ENCODE measurements at regions not wholly inside any gene's neighbourhood (a gene's known extent, or its start where the extent isn't known, plus 50 kb on each side); places are given as distances from the start of the nearest gene placed in this dataset.

GRCh38 chr11:110870816-110871522 is 158.7 kb upstream of the ARHGAP20 start:
- H3K4me3 ChIP-seq (ENCODE audit: low read depth, low read length), result no peak overlapping the region
- TF ChIP-seq CTCF (IDR thresholded peaks at IDR 0.05; ENCODE audit: low read depth, low read length), result no peak

- no peak overlapping the region for H3K4me3 ChIP-seq (ENCODE audit: low read depth, low read length)
- TF ChIP-seq CTCF (IDR thresholded peaks at IDR 0.05; ENCODE audit: low read depth, low read length), result no peak
Observed at GRCh38 chr11:110867951-110868350, 155.7 kb upstream of the ARHGAP20 start.

GRCh38 chr11:110866081-110866480 is 153.8 kb upstream of the ARHGAP20 start:
- TF ChIP-seq CTCF (IDR thresholded peaks at IDR 0.05; ENCODE audit: low read depth, low read length), result no peak
- no peak overlapping the region for H3K4me3 ChIP-seq (ENCODE audit: low read depth, low read length)

GRCh38 chr11:110862407-110862806 is 150.2 kb upstream of the ARHGAP20 start:
- TF ChIP-seq CTCF (IDR thresholded peaks at IDR 0.05; ENCODE audit: low read depth, low read length), result no peak
- no peak overlapping the region for H3K4me3 ChIP-seq (ENCODE audit: low read depth, low read length)

- TF ChIP-seq CTCF (IDR thresholded peaks at IDR 0.05; ENCODE audit: low read depth, low read length), result no peak
- H3K4me3 ChIP-seq (ENCODE audit: low read depth, low read length), result no peak overlapping the region
Observed at GRCh38 chr11:110860461-110860860, 148.2 kb upstream of the ARHGAP20 start.

GRCh38 chr11:110859998-110860397 is 147.8 kb upstream of the ARHGAP20 start:
- no peak overlapping the region for H3K4me3 ChIP-seq (ENCODE audit: low read depth, low read length)
- no peak for TF ChIP-seq CTCF (IDR thresholded peaks at IDR 0.05; ENCODE audit: low read depth, low read length)

- no peak overlapping the region for H3K4me3 ChIP-seq (ENCODE audit: low read depth, low read length)
- TF ChIP-seq CTCF (IDR thresholded peaks at IDR 0.05; ENCODE audit: low read depth, low read length), result no peak
Observed at GRCh38 chr11:110859240-110859840, 147.1 kb upstream of the ARHGAP20 start.

Measured in WI38 (cell line).